OCI-LY7 (cell line): ENCODE measurements at regions not wholly inside any gene's neighbourhood (a gene's known extent, or its start where the extent isn't known, plus 50 kb on each side); places are given as distances from the start of the nearest gene placed in this dataset.

Experiments used
- BruUV-seq: library from RNA; stranded (reverse); fragments of 400-500 nt; replicated peaks from 2 replicates; lab custom pipeline; 2021; lab: Mats Ljungman, UMichigan
- CTCF ChIA-PET: fragments of 300-600 bp; sonication (Branson Sonifier 250); formaldehyde crosslinking; loops from one replicate; lab custom pipeline; 2022; ENCODE audit warnings: antibody characterized with exemption; ENCODE audit not compliant: unreplicated experiment; lab: Charles Lee
- POLR2A ChIA-PET: fragments of 300-600 bp; sonication (Branson Sonifier 250); formaldehyde crosslinking; loops from one replicate; lab custom pipeline; 2022; ENCODE audit warnings: antibody characterized with exemption; lab: Charles Lee
- DNase-seq: peaks from one replicate; pipeline ENCODE4 v3.0.0-alpha.2; 2015; ENCODE audit warnings: low spot score
- H2AFZ ChIP-seq: fragments of 200-600 bp; sonication (generic), shearing (Covaris generic); 2 replicates; pipeline ENCODE4 v1.6.1; 2014; ENCODE audit warnings: mild to moderate bottlenecking, antibody characterized with exemption, low read length, moderate library complexity
- H3K27ac ChIP-seq: fragments of 200-600 bp; sonication (generic); 2 replicates; pipeline ENCODE4 v1.5.1; 2014; ENCODE audit warnings: mixed run types, low read depth, mild to moderate bottlenecking, moderate library complexity, low read length, inconsistent platforms; ENCODE audit not compliant: poor library complexity, severe bottlenecking
- H3K36me3 ChIP-seq: fragments of 200-600 bp; sonication (generic); 2 replicates; pipeline ENCODE4 v1.6.1; 2014; ENCODE audit warnings: mild to moderate bottlenecking, antibody characterized with exemption, low read length, moderate library complexity, mixed read lengths; ENCODE audit not compliant: insufficient read depth
- H3K4me1 ChIP-seq: fragments of 200-600 bp; sonication (generic); 2 replicates; pipeline ENCODE4 v1.5.1; 2014; ENCODE audit warnings: mild to moderate bottlenecking, low read length; ENCODE audit not compliant: insufficient read depth, poor library complexity, severe bottlenecking
- H3K4me2 ChIP-seq: fragments of 200-600 bp; sonication (generic); 2 replicates; pipeline ENCODE4 v1.6.1; 2014; ENCODE audit warnings: mild to moderate bottlenecking, low read length
- H3K4me3 ChIP-seq: fragments of 200-600 bp; sonication (generic); 2 replicates; pipeline ENCODE4 v1.5.1; 2014; ENCODE audit warnings: mild to moderate bottlenecking, low read depth, low read length; ENCODE audit not compliant: poor library complexity, severe bottlenecking
- H3K79me2 ChIP-seq: fragments of 200-600 bp; sonication (generic); 2 replicates; pipeline ENCODE4 v1.6.1; 2016; ENCODE audit warnings: low read depth, mild to moderate bottlenecking, low read length, moderate library complexity, mixed read lengths; ENCODE audit not compliant: insufficient read depth
- H3K9me2 ChIP-seq: fragments of 200-600 bp; sonication (generic); 2 replicates; pipeline ENCODE4 v1.6.1; 2016; ENCODE audit warnings: mild to moderate bottlenecking, low read length, mixed read lengths; ENCODE audit not compliant: insufficient read depth
- H3K9me3 ChIP-seq: fragments of 200-600 bp; sonication (generic); 2 replicates; pipeline ENCODE4 v1.6.1; 2014; ENCODE audit warnings: mild to moderate bottlenecking, mixed run types, low read length, mixed read lengths
- H4K20me1 ChIP-seq: fragments of 200-600 bp; sonication (generic); 2 replicates; pipeline ENCODE4 v1.6.1; 2014; ENCODE audit warnings: mild to moderate bottlenecking, antibody characterized with exemption, low read length, moderate library complexity, mixed read lengths; ENCODE audit not compliant: insufficient read depth
- CTCF ChIP-seq: fragments of 200-600 bp; sonication (generic); conservative IDR thresholded peaks from 2 replicates; pipeline ENCODE4 v1.5.1; 2014; ENCODE audit warnings: mild to moderate bottlenecking, antibody characterized with exemption, low read length, moderate library complexity, mixed read lengths
- EZH2phosphoT487 ChIP-seq: fragments of 200-600 bp; sonication (generic); IDR thresholded peaks from 2 replicates; pipeline ENCODE4 v1.6.1; 2018; ENCODE audit warnings: low read depth, borderline replicate concordance, mild to moderate bottlenecking, mixed run types, antibody characterized with exemption, low read length, moderate library complexity, mixed read lengths
- intact Hi-C: fragments of 100-400 bp; cut with micrococcal nuclease; formaldehyde crosslinking; loops from one replicate; pipeline ENCODE4 v1.10.0; 2022; ENCODE audit not compliant: unreplicated experiment

GRCh38 chr5:40317023-40317422 lies 362.7 kb upstream of the PTGER4 start:
- ChIA-PET CTCF (no interaction called here), POLR2A (no interaction called here)

GRCh38 chr5:40315126-40315525 lies 364.6 kb upstream of the PTGER4 start:
- Histone ChIP-seq H2AFZ (no peak overlapping the region), H3K4me3 (no peak overlapping the region), H3K27ac (no peak overlapping the region), H3K4me1 (no peaks in the 10 kb centered on the region), H3K9me3 (no peaks in the 10 kb centered on the region), H3K79me2 (no peaks in the 10 kb centered on the region), H3K9me2 (no peaks in the 10 kb centered on the region), H4K20me1 (no peaks in the 10 kb centered on the region), H3K4me2 (no peak overlapping the region), H3K36me3 (no peaks in the 10 kb centered on the region)
- POLR2A ChIA-PET: no interaction called here
- no TSS peak for BruUV-seq
- no peak for DNase-seq
- CTCF ChIA-PET: no interaction called here
- intact Hi-C loops: no loop called here
- no peak for TF ChIP-seq EZH2phosphoT487
- TF ChIP-seq CTCF: no peak

More at GRCh38 chr5:40317023-40317422, 362.7 kb upstream of the PTGER4 start:
- no peak overlapping the region for H3K27ac ChIP-seq
- no peaks in the 10 kb centered on the region for H3K36me3 ChIP-seq
- DNase-seq: no peak
- intact Hi-C loops: no loop called here
- no peaks in the 10 kb centered on the region for H3K4me1 ChIP-seq
- BruUV-seq: no TSS peak
- no peak overlapping the region for H2AFZ ChIP-seq
- no peaks in the 10 kb centered on the region for H3K9me2 ChIP-seq
- H3K9me3 ChIP-seq: no peaks in the 10 kb centered on the region
- H3K4me3 ChIP-seq: no peak overlapping the region
- H3K4me2 ChIP-seq: no peak overlapping the region
- TF ChIP-seq EZH2phosphoT487 (no peak), CTCF (no peak)
- H3K79me2 ChIP-seq: no peaks in the 10 kb centered on the region
- no peaks in the 10 kb centered on the region for H4K20me1 ChIP-seq

GRCh38 chr5:40314275-40314674 lies 365.4 kb upstream of the PTGER4 start:
- BruUV-seq: no TSS peak

More at GRCh38 chr5:40314275-40314674, 365.4 kb upstream of the PTGER4 start:
- ChIA-PET CTCF (no interaction called here), POLR2A (no interaction called here)
- no peak overlapping the region for H3K27ac ChIP-seq
- H3K36me3 ChIP-seq: no peaks in the 10 kb centered on the region
- no peaks in the 10 kb centered on the region for H4K20me1 ChIP-seq
- no peak for DNase-seq
- TF ChIP-seq CTCF: no peak
- TF ChIP-seq EZH2phosphoT487: no peak
- no peaks in the 10 kb centered on the region for H3K9me2 ChIP-seq
- H3K4me3 ChIP-seq: no peak overlapping the region
- no peak overlapping the region for H3K4me2 ChIP-seq
- H3K4me1 ChIP-seq: no peaks in the 10 kb centered on the region
- intact Hi-C loops: no loop called here
- H2AFZ ChIP-seq: no peak overlapping the region
- H3K79me2 ChIP-seq: no peaks in the 10 kb centered on the region
- no peaks in the 10 kb centered on the region for H3K9me3 ChIP-seq
